Keratinocyte (primary cell): ENCODE measurements at regions not wholly inside any gene's neighbourhood (a gene's known extent, or its start where the extent isn't known, plus 50 kb on each side); places are given as distances from the start of the nearest gene placed in this dataset.
A peak's percentile ranks its signal among the peaks of the same experiment; 100 is the strongest.

Experiments
- DNase-seq: peaks from one replicate; pipeline ENCODE4 v3.0.0-alpha.2; 2011; ENCODE audit warnings: low read depth, missing footprints, low spot score
- FAIRE-seq: peaks from 2 replicates; lab custom pipeline; 2011; peaks lifted over from hg19 to GRCh38; lab: Jason Lieb, UNC
- H2AFZ ChIP-seq: 2 replicates; pipeline ENCODE4 v1.6.0; 2012; ENCODE audit warnings: low read length, control low read depth, inconsistent platforms; ENCODE audit not compliant: control insufficient read depth
- H3K27ac ChIP-seq: 2 replicates; pipeline ENCODE4 v1.5.1; 2011; ENCODE audit warnings: low read length; ENCODE audit not compliant: control insufficient read depth, insufficient read depth
- H3K27me3 ChIP-seq: 3 replicates; pipeline ENCODE4 v1.6.0; 2011; ENCODE audit warnings: low read length; ENCODE audit not compliant: control insufficient read depth, insufficient read depth; ENCODE audit errors: extremely low read depth
- H3K36me3 ChIP-seq, 2 experiments: 2 replicates in 1 of 2; 3 replicates in 1 of 2; pipeline ENCODE4 v1.5.1; 2011; ENCODE audit warnings: low read length in 2 of 2, mild to moderate bottlenecking in 1 of 2; ENCODE audit not compliant: control insufficient read depth in 2 of 2, insufficient read depth in 2 of 2; ENCODE audit errors: extremely low read depth in 1 of 2
- H3K4me1 ChIP-seq: 3 replicates; pipeline ENCODE4 v1.5.1; 2011; ENCODE audit warnings: low read length; ENCODE audit not compliant: control insufficient read depth, insufficient read depth; ENCODE audit errors: extremely low read depth
- H3K4me2 ChIP-seq: 3 replicates; pipeline ENCODE4 v1.6.0; 2011; ENCODE audit warnings: low read depth, low read length; ENCODE audit not compliant: control insufficient read depth, insufficient read depth; ENCODE audit errors: extremely low read depth
- H3K4me3 ChIP-seq, 3 experiments: fragments of 200-600 bp in 1 of 3; sonication (generic) in 1 of 3; 2 replicates in 2 of 3; 3 replicates in 1 of 3; pipeline ENCODE4 v1.5.1; 2011 to 2016; ENCODE audit warnings: low read length in 3 of 3, mild to moderate bottlenecking in 3 of 3, control low read depth in 2 of 3, inconsistent platforms in 1 of 3, low read depth in 1 of 3, mixed read lengths in 1 of 3, mixed run types in 1 of 3, moderate library complexity in 1 of 3; ENCODE audit not compliant: control insufficient read depth in 2 of 3, insufficient read depth in 2 of 3; ENCODE audit errors: extremely low read depth in 1 of 3
- H3K79me2 ChIP-seq: 2 replicates; pipeline ENCODE4 v1.6.0; 2012; ENCODE audit warnings: low read length; ENCODE audit not compliant: control insufficient read depth, insufficient read depth
- H3K9ac ChIP-seq: 3 replicates; pipeline ENCODE4 v1.6.0; 2011; ENCODE audit warnings: low read length; ENCODE audit not compliant: control insufficient read depth, insufficient read depth; ENCODE audit errors: extremely low read depth
- H3K9me1 ChIP-seq: 3 replicates; pipeline ENCODE4 v1.6.0; 2011; ENCODE audit warnings: low read length; ENCODE audit not compliant: control insufficient read depth, insufficient read depth; ENCODE audit errors: extremely low read depth
- H3K9me3 ChIP-seq: 2 replicates; pipeline ENCODE4 v1.5.1; 2012; ENCODE audit warnings: low read depth, low read length; ENCODE audit not compliant: control insufficient read depth
- H4K20me1 ChIP-seq: 3 replicates; pipeline ENCODE4 v1.6.0; 2011; ENCODE audit warnings: low read length; ENCODE audit not compliant: control insufficient read depth, insufficient read depth; ENCODE audit errors: extremely low read depth
- EZH2 ChIP-seq: IDR thresholded peaks from one replicate; pipeline ENCODE4 v1.6.1; 2012; ENCODE audit warnings: inconsistent platforms, mild to moderate bottlenecking, low read length, moderate library complexity
- dilution Hi-C: fragments of 300-500 bp; cut with MboI; formaldehyde crosslinking; loops from one replicate; pipeline ENCODE4 v1.7.0; 2020; ENCODE audit warnings: low sequenced_read_pairs; ENCODE audit not compliant: extremely low pct_ligation_motif_present
- TF ChIP-seq, protein P1 (sequence below), 3 experiments: IDR thresholded peaks in 1 of 3; conservative IDR thresholded peaks in 1 of 3; optimal IDR thresholded peaks in 1 of 3; 2 replicates in 2 of 3; 3 replicates in 1 of 3; pipeline versions ENCODE3 to v1.5.1; 2011; ENCODE audit warnings: low read length in 3 of 3, mild to moderate bottlenecking in 3 of 3, moderate library complexity in 2 of 3, control low read depth in 1 of 3, inconsistent platforms in 1 of 3; ENCODE audit not compliant: insufficient read depth in 2 of 3; ENCODE audit errors: extremely low read depth in 1 of 3

DNA sequence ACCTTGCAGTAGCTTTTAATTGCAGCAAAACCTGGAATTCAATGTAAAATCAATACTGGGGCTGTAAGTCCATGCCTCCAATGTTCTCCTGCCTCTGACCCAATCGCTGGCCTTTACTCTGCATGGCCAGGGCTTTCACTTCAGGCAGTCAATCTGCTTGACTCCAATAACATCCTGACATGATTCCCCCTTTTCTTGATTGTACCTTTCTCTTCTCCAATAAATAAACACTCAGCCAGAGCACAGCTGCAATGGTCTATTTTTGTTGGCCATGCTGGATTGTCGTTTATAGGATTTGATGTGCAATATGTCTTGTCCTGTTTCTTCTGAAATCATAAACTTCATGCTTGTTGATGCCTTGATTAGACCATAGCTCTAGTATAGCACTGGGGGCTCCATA lies 97.8 kb upstream of the COL1A2 start:
- no peaks in the 10 kb centered on the region for H3K79me2 ChIP-seq
- peaks cover 32% of the 10 kb centered on the region for H3K4me1 ChIP-seq
- peak overlapping the region; percentile 65 for H2AFZ ChIP-seq
- H3K9me3 ChIP-seq, result no peaks in the 10 kb centered on the region
- H3K27me3 ChIP-seq, result peaks cover 2% of the 10 kb centered on the region
- H4K20me1 ChIP-seq, result no peaks in the 10 kb centered on the region
- DNase-seq (no peak), FAIRE-seq (no peak)
- no peak for TF ChIP-seq EZH2
- TF ChIP-seq, protein P1, sequence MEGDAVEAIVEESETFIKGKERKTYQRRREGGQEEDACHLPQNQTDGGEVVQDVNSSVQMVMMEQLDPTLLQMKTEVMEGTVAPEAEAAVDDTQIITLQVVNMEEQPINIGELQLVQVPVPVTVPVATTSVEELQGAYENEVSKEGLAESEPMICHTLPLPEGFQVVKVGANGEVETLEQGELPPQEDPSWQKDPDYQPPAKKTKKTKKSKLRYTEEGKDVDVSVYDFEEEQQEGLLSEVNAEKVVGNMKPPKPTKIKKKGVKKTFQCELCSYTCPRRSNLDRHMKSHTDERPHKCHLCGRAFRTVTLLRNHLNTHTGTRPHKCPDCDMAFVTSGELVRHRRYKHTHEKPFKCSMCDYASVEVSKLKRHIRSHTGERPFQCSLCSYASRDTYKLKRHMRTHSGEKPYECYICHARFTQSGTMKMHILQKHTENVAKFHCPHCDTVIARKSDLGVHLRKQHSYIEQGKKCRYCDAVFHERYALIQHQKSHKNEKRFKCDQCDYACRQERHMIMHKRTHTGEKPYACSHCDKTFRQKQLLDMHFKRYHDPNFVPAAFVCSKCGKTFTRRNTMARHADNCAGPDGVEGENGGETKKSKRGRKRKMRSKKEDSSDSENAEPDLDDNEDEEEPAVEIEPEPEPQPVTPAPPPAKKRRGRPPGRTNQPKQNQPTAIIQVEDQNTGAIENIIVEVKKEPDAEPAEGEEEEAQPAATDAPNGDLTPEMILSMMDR (optimal IDR thresholded peaks at IDR 0.05 in 1 of 3, IDR thresholded peaks at IDR 0.05 in 1 of 3, conservative IDR thresholded peaks at IDR 0.05 in 1 of 3; ENCODE audit: extremely low read depth in 1 of 3, insufficient read depth in 2 of 3, low read length in 3 of 3), result no peak
- H3K36me3 ChIP-seq, result no peaks in the 10 kb centered on the region
- H3K4me2 ChIP-seq, result no peak overlapping the region
- no peak overlapping the region for H3K4me3 ChIP-seq
- dilution Hi-C loops, result loop anchor here (25.0 kb wide), 1 partner anchor 140 kb away; no protein-coding TSS in a partner anchor
- H3K9ac ChIP-seq, result no peak overlapping the region
- H3K9me1 ChIP-seq, result no peaks in the 10 kb centered on the region
- no peak overlapping the region for H3K27ac ChIP-seq

DNA sequence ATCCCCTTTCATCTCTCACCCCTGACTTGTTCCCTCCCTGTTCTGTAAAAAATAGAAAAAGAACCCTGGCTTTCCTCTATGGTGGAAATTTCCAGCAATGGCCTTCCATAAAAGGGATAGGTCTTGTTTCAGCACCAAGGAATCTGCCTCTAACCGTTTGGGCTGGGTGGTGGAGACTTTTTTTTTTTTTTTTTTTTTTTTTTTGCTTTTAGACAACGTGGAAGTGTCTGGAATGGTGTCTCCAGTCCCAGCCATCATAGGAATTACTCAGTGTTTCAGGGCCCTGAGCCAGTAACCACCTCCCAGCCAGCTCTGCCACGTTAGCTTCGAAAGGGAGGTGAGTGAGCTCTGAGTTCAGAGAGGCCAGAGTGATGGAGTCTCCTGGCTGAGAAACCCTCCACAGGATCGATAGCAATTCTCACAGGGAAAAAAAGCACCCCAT lies 97.3 kb upstream of the COL1A2 start:
- no peak for TF ChIP-seq EZH2
- TF ChIP-seq, protein P1 (optimal IDR thresholded peaks at IDR 0.05 in 1 of 3, IDR thresholded peaks at IDR 0.05 in 1 of 3, conservative IDR thresholded peaks at IDR 0.05 in 1 of 3; ENCODE audit: extremely low read depth in 1 of 3, insufficient read depth in 2 of 3, low read length in 3 of 3), result no peak
- no peak overlapping the region for H3K9ac ChIP-seq
- H3K9me3 ChIP-seq, result no peaks in the 10 kb centered on the region
- no peaks in the 10 kb centered on the region for H3K27me3 ChIP-seq
- DNase-seq (peak; percentile 23), FAIRE-seq (peak; percentile 60)
- dilution Hi-C loops, result loop anchor here (25.0 kb wide), 1 partner anchor 140 kb away; no protein-coding TSS in a partner anchor
- H4K20me1 ChIP-seq, result no peaks in the 10 kb centered on the region
- no peak overlapping the region for H3K4me3 ChIP-seq
- no peak overlapping the region for H3K27ac ChIP-seq
- no peaks in the 10 kb centered on the region for H3K9me1 ChIP-seq
- H3K36me3 ChIP-seq, result no peaks in the 10 kb centered on the region
- no peaks in the 10 kb centered on the region for H3K79me2 ChIP-seq
- peak overlapping the region; percentile 65 for H2AFZ ChIP-seq
- no peak overlapping the region for H3K4me2 ChIP-seq
- peaks cover 33% of the 10 kb centered on the region for H3K4me1 ChIP-seq
